GM19035 (cell line): ENCODE measurements at regions not wholly inside any gene's neighbourhood (a gene's known extent, or its start where the extent isn't known, plus 50 kb on each side); places are given as distances from the start of the nearest gene placed in this dataset.
A peak's percentile ranks its signal among the peaks of the same experiment; 100 is the strongest.

Experiments
- ATAC-seq: cut with Tn5 transposase; IDR thresholded peaks from one replicate; pipeline ENCODE4 v1.9.1; 2021; ENCODE audit not compliant: unreplicated experiment

DNA sequence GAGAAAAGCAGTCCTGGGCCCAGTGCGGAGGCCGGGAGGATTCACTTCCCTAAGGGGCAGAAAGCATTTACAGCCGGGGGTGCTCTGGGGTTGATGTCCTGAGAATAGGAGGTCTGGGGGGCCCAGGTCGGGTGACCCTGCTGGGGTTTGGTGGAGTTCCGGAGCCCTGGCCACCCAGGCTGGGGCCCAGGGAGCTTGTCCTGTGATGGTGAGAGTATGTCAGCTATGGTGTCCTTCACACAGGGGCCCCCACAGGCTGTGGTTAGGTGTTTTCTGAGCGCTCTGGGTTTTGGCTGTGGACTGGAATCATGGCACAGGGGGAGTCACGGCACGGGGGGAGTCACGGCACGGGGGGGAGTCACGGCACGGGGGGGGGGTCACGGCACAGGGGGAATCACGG, 54.5 kb upstream of the TMEM18 start:
- no peak for ATAC-seq

DNA sequence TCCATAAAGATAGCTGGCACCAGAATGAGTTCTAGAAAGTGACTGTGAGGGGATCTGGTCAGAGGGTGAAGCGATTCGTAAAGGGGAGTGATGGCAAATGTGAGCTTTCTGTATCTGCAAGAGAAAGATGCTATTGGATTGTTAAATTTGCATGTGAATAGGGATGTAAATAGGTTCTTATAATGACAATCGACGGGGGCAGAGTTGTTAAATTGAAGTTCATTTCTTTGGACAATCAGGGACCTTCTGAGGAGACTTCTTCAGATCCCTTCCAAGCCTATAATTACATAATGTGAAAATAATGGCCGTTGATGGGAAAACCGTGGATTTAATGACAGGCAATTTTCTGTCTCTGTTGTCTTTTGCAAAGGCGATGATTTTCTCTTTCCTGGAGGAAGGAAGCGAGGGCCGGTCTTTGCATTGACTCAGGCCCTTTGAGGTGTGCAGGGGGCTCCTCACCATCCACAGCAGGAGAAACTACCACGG, 52.2 kb upstream of the TMEM18 start:
- no peak for ATAC-seq

DNA sequence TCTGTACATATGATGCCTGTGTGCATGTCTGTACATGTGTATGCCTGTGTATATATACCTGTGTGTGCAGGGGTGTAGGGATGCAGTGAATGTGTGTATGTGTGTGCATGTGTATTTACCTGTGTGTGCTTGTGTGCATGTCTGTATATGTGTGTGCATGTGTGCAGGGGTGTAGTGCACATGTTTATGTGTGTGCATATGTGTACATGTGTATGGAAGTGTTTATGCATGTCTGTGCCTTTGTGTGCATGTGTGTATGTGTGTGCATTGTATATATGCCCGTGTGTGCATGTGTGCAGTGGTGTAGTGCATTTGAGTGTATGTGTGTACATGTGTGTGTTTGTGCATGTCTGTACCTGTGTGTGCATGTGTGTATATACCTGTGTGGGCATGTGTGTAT, 51.0 kb upstream of the TMEM18 start:
- no peak for ATAC-seq

DNA sequence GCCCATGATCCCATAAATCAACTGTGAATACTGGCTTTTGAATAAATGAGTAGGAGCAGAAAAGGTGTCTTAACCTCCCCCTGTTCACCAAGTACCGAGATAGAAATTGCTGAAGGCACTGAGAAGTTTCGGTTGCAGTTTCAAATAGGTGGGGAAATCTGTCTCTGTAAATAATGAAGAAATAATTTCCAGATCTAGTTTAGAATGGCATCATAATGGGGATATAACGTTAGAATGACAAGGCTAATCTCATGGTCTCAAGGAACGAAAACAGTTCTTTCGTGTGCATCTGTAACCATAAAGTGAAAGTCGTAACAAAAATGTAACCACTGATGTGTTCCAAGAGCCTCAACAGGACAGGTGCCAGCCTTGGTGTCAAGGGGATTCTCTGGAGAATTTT, 49.9 kb upstream of the TMEM18 start:
- ATAC-seq = peak; percentile 74
